ENCODE measurements at regions not wholly inside any gene's neighbourhood (a gene's known extent, or its start where the extent isn't known, plus 50 kb on each side); places are given as distances from the start of the nearest gene placed in this dataset.
"Not testable (repeated sequence)": the region's sequence is repeated elsewhere in the genome, so short reads cannot be mapped to it uniquely, and the experiment has no call there.

DNA sequence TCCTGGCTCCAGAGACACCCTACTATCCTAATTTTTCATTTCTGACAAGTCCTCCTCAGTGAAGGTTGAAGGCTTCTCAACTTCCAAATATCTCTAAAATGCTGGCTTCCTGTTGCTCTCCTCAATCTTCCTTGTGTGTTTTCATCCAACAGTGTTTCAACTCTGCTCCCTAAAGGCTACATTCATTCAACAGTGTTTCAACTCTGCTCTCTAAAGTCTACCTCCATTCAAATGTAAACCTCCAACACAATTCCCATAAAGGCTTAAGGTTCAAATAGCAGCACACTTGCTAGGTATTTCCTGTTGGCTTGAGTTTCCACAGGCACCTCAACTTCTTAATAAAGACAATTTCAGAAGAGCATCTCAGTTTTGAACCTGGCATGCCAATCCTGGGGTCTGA lies 164.8 kb downstream of the HINT1 start:
- H3K27ac ChIP-seq = no peak overlapping the region
- no peak for TF ChIP-seq ZFX (IDR thresholded peaks at IDR 0.05)
- TF ChIP-seq, protein P1, sequence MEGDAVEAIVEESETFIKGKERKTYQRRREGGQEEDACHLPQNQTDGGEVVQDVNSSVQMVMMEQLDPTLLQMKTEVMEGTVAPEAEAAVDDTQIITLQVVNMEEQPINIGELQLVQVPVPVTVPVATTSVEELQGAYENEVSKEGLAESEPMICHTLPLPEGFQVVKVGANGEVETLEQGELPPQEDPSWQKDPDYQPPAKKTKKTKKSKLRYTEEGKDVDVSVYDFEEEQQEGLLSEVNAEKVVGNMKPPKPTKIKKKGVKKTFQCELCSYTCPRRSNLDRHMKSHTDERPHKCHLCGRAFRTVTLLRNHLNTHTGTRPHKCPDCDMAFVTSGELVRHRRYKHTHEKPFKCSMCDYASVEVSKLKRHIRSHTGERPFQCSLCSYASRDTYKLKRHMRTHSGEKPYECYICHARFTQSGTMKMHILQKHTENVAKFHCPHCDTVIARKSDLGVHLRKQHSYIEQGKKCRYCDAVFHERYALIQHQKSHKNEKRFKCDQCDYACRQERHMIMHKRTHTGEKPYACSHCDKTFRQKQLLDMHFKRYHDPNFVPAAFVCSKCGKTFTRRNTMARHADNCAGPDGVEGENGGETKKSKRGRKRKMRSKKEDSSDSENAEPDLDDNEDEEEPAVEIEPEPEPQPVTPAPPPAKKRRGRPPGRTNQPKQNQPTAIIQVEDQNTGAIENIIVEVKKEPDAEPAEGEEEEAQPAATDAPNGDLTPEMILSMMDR (conservative IDR thresholded peaks at IDR 0.05) = no peak

DNA sequence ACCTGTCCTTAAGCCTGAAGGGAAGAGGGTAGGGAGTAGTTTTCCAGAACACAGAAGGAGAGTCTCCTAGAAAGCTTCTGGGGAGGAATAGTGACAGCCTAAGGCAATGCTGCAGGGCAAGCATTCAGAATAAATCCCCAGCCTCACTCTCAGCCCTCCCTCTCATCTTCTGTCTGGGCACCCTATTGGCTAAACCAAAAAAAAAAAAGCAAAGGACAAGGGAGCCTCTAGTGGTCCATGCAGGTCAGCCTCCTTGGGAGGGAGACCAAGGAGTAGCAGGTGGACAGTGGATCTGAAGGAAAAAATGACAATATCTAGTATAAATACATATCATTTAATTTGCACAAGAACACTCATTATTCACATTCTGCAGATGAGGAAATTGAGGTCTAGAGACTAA lies 168.3 kb downstream of the HINT1 start:
- H3K27ac ChIP-seq = not testable (repeated sequence)

DNA sequence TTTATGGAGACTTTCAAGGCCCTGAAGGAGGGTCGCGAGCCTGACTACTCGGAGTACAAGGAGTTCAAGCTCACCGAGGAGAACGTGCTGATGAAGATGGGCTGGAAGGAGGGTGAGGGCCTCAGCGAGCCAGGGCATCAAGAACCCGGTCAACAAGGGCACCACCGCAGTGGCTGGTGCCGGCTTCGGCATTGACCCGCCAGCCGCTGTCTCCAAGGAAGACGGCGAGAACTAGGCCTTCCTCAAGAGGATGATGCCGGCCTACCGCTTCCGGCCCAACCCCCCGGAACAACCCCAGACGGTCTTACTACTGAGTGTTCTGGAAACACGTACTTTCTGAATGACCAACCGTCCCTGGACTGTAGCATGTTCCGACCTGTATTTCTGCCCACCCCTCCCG lies 169.2 kb downstream of the HINT1 start:
- TF ChIP-seq, protein P1 (conservative IDR thresholded peaks at IDR 0.05) = no peak
- no peak for TF ChIP-seq ZFX (IDR thresholded peaks at IDR 0.05)
- H3K27ac ChIP-seq = no peak overlapping the region

More for the DNA sequence above, 168.3 kb downstream of the HINT1 start:
- TF ChIP-seq, protein P1 (conservative IDR thresholded peaks at IDR 0.05) = peak; percentile 40

DNA sequence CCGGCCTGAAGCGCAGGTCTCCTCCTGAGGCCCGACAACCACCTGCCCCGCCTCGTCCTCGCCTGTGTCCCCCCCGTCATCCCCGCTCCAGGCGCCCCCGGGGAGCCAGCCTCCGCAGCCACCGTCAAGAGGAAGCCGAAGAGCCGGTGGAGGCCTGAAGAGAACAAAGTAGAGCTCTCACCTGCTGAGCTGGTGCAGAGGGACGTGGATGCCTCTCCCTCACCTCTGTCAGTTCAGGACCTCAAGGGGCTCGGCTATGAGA lies 169.9 kb downstream of the HINT1 start:
- TF ChIP-seq, protein P1 (conservative IDR thresholded peaks at IDR 0.05) = no peak
- TF ChIP-seq ZFX (IDR thresholded peaks at IDR 0.05) = no peak
- H3K27ac ChIP-seq = no peak overlapping the region; the same call in 1 of the 2 replicates

DNA sequence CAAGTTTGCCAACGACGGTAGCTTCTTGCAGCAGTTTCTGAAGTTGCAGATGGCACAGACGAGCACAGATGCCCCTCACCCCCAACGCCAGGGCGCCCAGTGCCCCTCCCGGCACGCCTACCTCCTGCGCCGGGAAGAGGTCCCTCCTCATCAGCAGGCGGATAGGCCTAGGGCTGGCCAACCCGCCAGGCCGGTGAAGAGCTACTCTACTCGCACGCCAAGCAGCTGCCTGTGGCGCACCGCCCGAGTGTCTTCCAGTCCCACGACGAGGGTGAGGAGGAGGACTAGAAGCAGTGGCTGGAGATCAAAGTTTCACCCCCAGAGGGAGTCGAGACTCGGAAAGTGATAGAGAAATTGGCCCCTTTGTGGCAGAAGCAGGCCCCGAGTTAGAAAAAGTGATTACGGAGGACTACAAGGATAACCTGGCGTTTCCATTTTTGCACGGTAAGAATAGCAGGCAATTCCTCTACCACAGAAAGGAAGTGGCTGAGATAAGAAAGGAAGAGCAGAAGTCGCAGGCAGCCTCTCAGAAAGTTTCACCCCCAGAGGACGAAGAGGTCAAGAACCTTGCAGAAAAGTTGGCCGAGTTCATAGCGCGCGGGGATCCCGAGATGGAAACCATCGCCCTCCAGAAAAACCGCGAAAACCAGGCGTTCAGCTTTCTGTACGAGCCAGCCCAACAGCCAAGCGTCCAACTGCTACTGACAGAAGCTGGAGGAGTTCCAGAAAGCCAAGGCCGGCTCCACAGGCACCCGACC lies 170.4 kb downstream of the HINT1 start:
- no peak overlapping the region; the same call in 1 of the 2 replicates for H3K27ac ChIP-seq
- TF ChIP-seq, protein P1 (conservative IDR thresholded peaks at IDR 0.05) = no peak
- no peak for TF ChIP-seq ZFX (IDR thresholded peaks at IDR 0.05)

DNA sequence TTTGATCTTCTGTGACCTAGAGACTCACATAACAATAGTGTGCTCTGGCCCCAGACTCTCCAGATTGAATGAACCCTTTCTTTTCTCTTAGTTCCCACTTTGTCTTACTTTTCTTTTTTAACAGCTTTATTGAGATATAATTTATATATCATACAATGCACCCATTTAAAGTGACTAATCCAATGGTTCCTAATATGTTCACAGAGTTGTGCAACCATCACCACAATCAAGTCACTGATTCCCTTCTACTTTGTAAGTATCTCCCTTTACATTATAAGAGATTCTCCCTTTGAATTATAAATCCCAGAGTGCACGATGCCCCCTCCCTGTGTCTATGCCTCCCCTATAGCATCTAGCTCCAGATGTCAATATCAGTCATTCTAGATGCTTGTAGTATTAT lies 172.4 kb downstream of the HINT1 start:
- TF ChIP-seq, protein P1 (conservative IDR thresholded peaks at IDR 0.05) = no peak
- TF ChIP-seq ZFX (IDR thresholded peaks at IDR 0.05) = no peak
- no peak overlapping the region for H3K27ac ChIP-seq

DNA sequence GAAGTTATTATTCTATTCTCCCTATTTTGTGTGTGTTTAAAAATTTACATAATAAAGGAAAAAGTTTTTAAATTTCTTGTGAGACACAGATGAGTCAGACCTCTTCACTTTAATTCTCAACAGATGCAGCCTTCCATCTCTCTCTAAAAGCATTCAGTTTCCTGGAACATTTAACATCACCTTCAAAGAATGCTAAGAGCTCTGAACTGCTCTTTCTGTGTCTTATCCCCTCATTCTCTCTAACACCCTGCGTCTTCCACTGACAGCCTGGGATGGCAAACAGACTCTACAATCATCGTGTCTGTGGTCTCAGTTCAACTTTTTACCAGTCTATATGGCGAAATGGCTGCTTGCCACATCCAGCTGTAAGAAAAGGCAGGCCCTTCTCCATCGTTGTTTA lies 173.0 kb downstream of the HINT1 start:
- TF ChIP-seq, protein P1 (conservative IDR thresholded peaks at IDR 0.05) = no peak
- no peak for TF ChIP-seq ZFX (IDR thresholded peaks at IDR 0.05)
- H3K27ac ChIP-seq = no peak overlapping the region
